Adrenal gland (tissue), 5 donors: ENCODE measurements at regions not wholly inside any gene's neighbourhood (a gene's known extent, or its start where the extent isn't known, plus 50 kb on each side); places are given as distances from the start of the nearest gene placed in this dataset.

Experiments used
- CTCF ChIP-seq, 6 experiments: fragments of 450-650 bp in 4 of 6; fragments of 200-600 bp in 2 of 6; sonication (generic) in 1 of 6; IDR thresholded peaks; 1 replicate in 5 of 6; 2 replicates in 1 of 6; pipeline versions ENCODE4 v1.5.1 to v1.8.0; 2016 to 2021; ENCODE audit warnings: antibody characterized with exemption in 6 of 6, mild to moderate bottlenecking in 2 of 6, moderate library complexity in 1 of 6
- POLR2A ChIP-seq, 2 donors: fragments of 450-650 bp; IDR thresholded peaks; one replicate each; pipeline ENCODE4 v1.6.1; 2017; ENCODE audit warnings: antibody characterized with exemption in 2 of 2, mild to moderate bottlenecking in 2 of 2, moderate library complexity in 1 of 2
- donor health status: DM: no; HTN: no; CAD: no.

- no peak for TF ChIP-seq POLR2A (IDR thresholded peaks at IDR 0.05)
- no peak for TF ChIP-seq CTCF (IDR thresholded peaks at IDR 0.05)
These were observed 136.0 kb upstream of the IRX3 start for GRCh38 chr16:54422569-54422978.
